GM12878 (cell line): ENCODE measurements at regions not wholly inside any gene's neighbourhood (a gene's known extent, or its start where the extent isn't known, plus 50 kb on each side); places are given as distances from the start of the nearest gene placed in this dataset.

Source experiments
- MAX ChIP-seq: IDR thresholded peaks from 2 replicates; pipeline ENCODE4 v1.6.1; 2012; ENCODE audit warnings: low read depth, low read length, improper control_type of control experiment
- SPI1 ChIP-seq: IDR thresholded peaks from 2 replicates; pipeline ENCODE4 v1.6.1; 2011; ENCODE audit warnings: low read depth, mild to moderate bottlenecking, low read length, moderate library complexity, borderline replicate concordance; ENCODE audit not compliant: insufficient read depth

- no peak for TF ChIP-seq SPI1
- TF ChIP-seq MAX, result no peak
These were observed 57.4 kb upstream of the TFEC start for GRCh38 chr7:116087984-116088383.
